GM12878 (cell line): ENCODE measurements at regions not wholly inside any gene's neighbourhood (a gene's known extent, or its start where the extent isn't known, plus 50 kb on each side); places are given as distances from the start of the nearest gene placed in this dataset.

Source experiments
- ATAC-seq: fragments of 200-7000 bp; cut with Tn5 transposase; 3 replicates; pipeline ENCODE4 v1.9.1; 2020; ENCODE audit warnings: mild to moderate bottlenecking, moderate library complexity
- BruUV-seq: library from RNA; stranded (reverse); fragments of 400-500 nt; replicated peaks from 2 replicates; lab custom pipeline; 2021; lab: Mats Ljungman, UMichigan
- CTCF ChIA-PET: fragments of 300-600 bp; sonication (Branson Sonifier 250); formaldehyde crosslinking; extraction: SDS; loops from one replicate; lab custom pipeline; 2021; ENCODE audit warnings: inconsistent platforms; lab: Yijun Ruan, JAX
- POLR2A ChIA-PET: fragments of 350-600 bp; formaldehyde crosslinking; extraction: SDS; loops from one replicate; lab custom pipeline; 2021; ENCODE audit warnings: inconsistent platforms; lab: Charles Lee
- RAD21 ChIA-PET: fragments of 300-600 bp; sonication (Branson Sonifier 250); formaldehyde crosslinking; loops from one replicate; lab custom pipeline; 2023; ENCODE audit warnings: antibody characterized with exemption; ENCODE audit not compliant: unreplicated experiment; lab: Charles Lee
- SMC1A ChIA-PET: fragments of 300-600 bp; sonication (Branson Sonifier 250); formaldehyde crosslinking; loops from one replicate; lab custom pipeline; 2023; ENCODE audit not compliant: unreplicated experiment, uncharacterized antibody; lab: Charles Lee
- DNase-seq: peaks from one replicate; pipeline ENCODE4 v3.0.0-alpha.2; 2011; ENCODE audit warnings: low read depth, low spot score
- FAIRE-seq: peaks from 3 replicates; lab custom pipeline; 2011; peaks lifted over from hg19 to GRCh38; lab: Jason Lieb, UNC
- H2AFZ ChIP-seq: 2 replicates; pipeline ENCODE4 v1.6.0; 2011; ENCODE audit warnings: low read depth, low read length, control low read depth; ENCODE audit not compliant: control insufficient read depth
- H3K27ac ChIP-seq: 2 replicates; pipeline ENCODE4 v1.5.1; 2011; ENCODE audit warnings: control low read depth; ENCODE audit not compliant: control insufficient read depth, insufficient read depth
- H3K27me3 ChIP-seq, 2 experiments: replicated peaks in 1 of 2; 2 replicates each; pipeline versions ENCODE4 v1.6.0 to v1.6.1; 2011; ENCODE audit warnings: low read length in 1 of 2; ENCODE audit not compliant: control insufficient read depth in 2 of 2, insufficient read depth in 2 of 2
- H3K36me3 ChIP-seq, 2 experiments: 2 replicates each; pipeline ENCODE4 v1.5.1; 2011; ENCODE audit warnings: low read length in 1 of 2; ENCODE audit not compliant: control insufficient read depth in 2 of 2, insufficient read depth in 2 of 2
- H3K4me1 ChIP-seq: 2 replicates; pipeline ENCODE4 v1.6.1; 2011; ENCODE audit warnings: mild to moderate bottlenecking, low read length, moderate library complexity, mixed read lengths; ENCODE audit not compliant: control insufficient read depth, insufficient read depth
- H3K4me2 ChIP-seq: 2 replicates; pipeline ENCODE4 v1.6.0; 2011; ENCODE audit warnings: control low read depth; ENCODE audit not compliant: control insufficient read depth, insufficient read depth
- H3K4me3 ChIP-seq: fragments of 200-600 bp; sonication (generic); 2 replicates; pipeline ENCODE4 v1.5.1; 2016
- H3K79me2 ChIP-seq: 2 replicates; pipeline ENCODE4 v1.6.0; 2011; ENCODE audit warnings: low read length; ENCODE audit not compliant: control insufficient read depth, insufficient read depth
- H3K9ac ChIP-seq: 2 replicates; pipeline ENCODE4 v1.8.0; 2011; ENCODE audit warnings: low read length, control low read depth, mixed read lengths; ENCODE audit not compliant: control insufficient read depth, insufficient read depth
- H3K9me3 ChIP-seq: replicated peaks from 3 replicates; pipeline ENCODE4 v1.5.1; 2011; ENCODE audit warnings: mild to moderate bottlenecking, low read length; ENCODE audit not compliant: control insufficient read depth, insufficient read depth
- H4K20me1 ChIP-seq: 2 replicates; pipeline ENCODE4 v1.6.0; 2011; ENCODE audit not compliant: control insufficient read depth, insufficient read depth
- ASH2L ChIP-seq: fragments of 300-600, 200-600 bp; sonication (generic); IDR thresholded peaks from 2 replicates; pipeline ENCODE4 v1.6.1; 2017; ENCODE audit warnings: low read depth, mild to moderate bottlenecking, borderline replicate concordance
- CTCF ChIP-seq, 3 experiments: IDR thresholded peaks in 2 of 3; conservative IDR thresholded peaks in 1 of 3; 2 replicates each; pipeline ENCODE4 v1.5.1; 2011; ENCODE audit warnings: low read depth in 3 of 3, low read length in 3 of 3, mild to moderate bottlenecking in 3 of 3, control low read depth in 2 of 3, moderate library complexity in 2 of 3, inconsistent platforms in 1 of 3, mixed read lengths in 1 of 3; ENCODE audit not compliant: control insufficient read depth in 2 of 3, insufficient read depth in 1 of 3; ENCODE audit errors: extremely low read depth in 1 of 3
- EGR1 ChIP-seq, 2 experiments: IDR thresholded peaks; 1 replicate in 1 of 2; 2 replicates in 1 of 2; pipeline ENCODE4 v1.6.1; 2011 to 2012; ENCODE audit warnings: low read depth in 2 of 2, low read length in 2 of 2, borderline replicate concordance in 1 of 2, mild to moderate bottlenecking in 1 of 2, moderate library complexity in 1 of 2
- IKZF1 ChIP-seq: fragments of 450-650 bp; conservative IDR thresholded peaks from 2 replicates; pipeline ENCODE4 v1.6.1; 2017; ENCODE audit warnings: antibody characterized with exemption, mild to moderate bottlenecking
- KAT2A ChIP-seq: conservative IDR thresholded peaks from 2 replicates; pipeline ENCODE4 v1.6.1; 2011; ENCODE audit warnings: low read depth, low read length; ENCODE audit not compliant: control insufficient read depth
- NFXL1 ChIP-seq: fragments of 450-650 bp; IDR thresholded peaks from 2 replicates; pipeline ENCODE4 v1.6.1; 2017; ENCODE audit warnings: antibody characterized with exemption, mild to moderate bottlenecking, borderline replicate concordance
- PBX3 ChIP-seq: IDR thresholded peaks from 2 replicates; pipeline ENCODE4 v1.6.1; 2011; ENCODE audit warnings: mild to moderate bottlenecking, low read depth, low read length, moderate library complexity; ENCODE audit not compliant: insufficient replicate concordance
- POLR2A ChIP-seq: IDR thresholded peaks from 2 replicates; pipeline ENCODE4 v1.6.1; 2011; ENCODE audit warnings: low read depth, mild to moderate bottlenecking, low read length
- POU2F2 ChIP-seq: IDR thresholded peaks from 3 replicates; pipeline ENCODE4 v1.6.1; 2011; ENCODE audit warnings: low read depth, mild to moderate bottlenecking, low read length, borderline replicate concordance
- RAD21 ChIP-seq: IDR thresholded peaks from 2 replicates; pipeline ENCODE4 v1.6.1; 2011; ENCODE audit warnings: mild to moderate bottlenecking, low read depth, low read length, moderate library complexity; ENCODE audit not compliant: insufficient read depth
- SIN3A ChIP-seq: IDR thresholded peaks from 2 replicates; pipeline ENCODE4 v1.6.1; 2012; ENCODE audit warnings: low read depth, low read length, improper control_type of control experiment
- SIX5 ChIP-seq: IDR thresholded peaks from 2 replicates; pipeline ENCODE4 v1.6.1; 2011; ENCODE audit warnings: mild to moderate bottlenecking, low read depth, low read length, moderate library complexity; ENCODE audit not compliant: severe bottlenecking
- SP1 ChIP-seq: IDR thresholded peaks from one replicate; pipeline ENCODE4 v1.6.1; 2011; ENCODE audit warnings: low read depth, low read length
- ZBTB11 ChIP-seq: fragments of 450-650 bp; formaldehyde crosslinking; IDR thresholded peaks from 2 replicates; pipeline ENCODE4 v1.5.0; 2022; ENCODE audit warnings: mild to moderate bottlenecking, missing genetic modification characterization
- ZNF217 ChIP-seq: fragments of 450-650 bp; IDR thresholded peaks from 2 replicates; pipeline ENCODE4 v1.6.1; 2017; ENCODE audit warnings: antibody characterized with exemption, mild to moderate bottlenecking
- ZSCAN29 ChIP-seq: fragments of 450-650 bp; IDR thresholded peaks from 2 replicates; pipeline ENCODE4 v1.6.1; 2017; ENCODE audit warnings: mild to moderate bottlenecking, moderate library complexity
- WGBS: methylation state at CpG from one replicate; pipeline ENCODE4 v1.1.6; 2016; ENCODE audit warnings: low lambda C conversion rate; ENCODE audit not compliant: insufficient replicate concordance, insufficient coverage; ENCODE audit errors: missing lambda C conversion rate; 5-methylcytosine and 5-hydroxymethylcytosine counted together
- in situ Hi-C: fragments of 300-500 bp; cut with MboI; formaldehyde crosslinking; loops from 9 replicates; pipeline ENCODE4 v1.14.3; 2018; ENCODE audit warnings: mixed read lengths
- intact Hi-C: fragments of 100-400 bp; cut with micrococcal nuclease; formaldehyde crosslinking; loops from one replicate; pipeline ENCODE4 v1.14.2; 2022; ENCODE audit not compliant: unreplicated experiment

GRCh38 chr4:134934036-134934808 lies 732.6 kb upstream of the PABPC4L start:
- ChIA-PET RAD21 (no interaction called here), POLR2A (no interaction called here), CTCF (interaction anchor here (1.4 kb wide), 1 partner anchor 464 kb away, joined by 3 read pairs; no protein-coding TSS in a partner anchor), SMC1A (no interaction called here)
- no peaks in the 10 kb centered on the region for H3K9me3 ChIP-seq
- no peak overlapping the region for H2AFZ ChIP-seq
- ATAC-seq (no peak), FAIRE-seq (no peak), DNase-seq (no peak)
- no peak overlapping the region for H3K4me2 ChIP-seq
- TF ChIP-seq CTCF (IDR thresholded peaks at IDR 0.05 in 2 of 3, conservative IDR thresholded peaks at IDR 0.05 in 1 of 3; ENCODE audit: control insufficient read depth in 2 of 3, extremely low read depth in 1 of 3, insufficient read depth in 1 of 3, low read depth in 3 of 3, low read length in 3 of 3) (no peak), ZBTB11 (CRISPR knock-in tag) (no peak), RAD21 (no peak), IKZF1 (no peak), POLR2A (no peak), ASH2L (no peak), PBX3 (no peak), EGR1 (IDR thresholded peaks at IDR 0.05; ENCODE audit: borderline replicate concordance in 1 of 2, low read depth in 2 of 2, low read length in 2 of 2) (no peak), NFXL1 (no peak), SP1 (no peak), ZSCAN29 (no peak), SIX5 (no peak), KAT2A (no peak), ZNF217 (no peak), POU2F2 (no peak), SIN3A (no peak)
- H3K4me1 ChIP-seq, result no peaks in the 10 kb centered on the region
- H4K20me1 ChIP-seq, result no peaks in the 10 kb centered on the region
- no peak overlapping the region for H3K4me3 ChIP-seq
- WGBS, result 68% methylated on average over 10 of the region's 10 CpGs
- no peaks in the 10 kb centered on the region for H3K36me3 ChIP-seq
- H3K79me2 ChIP-seq, result no peaks in the 10 kb centered on the region
- H3K27me3 ChIP-seq, result no peaks in the 10 kb centered on the region
- intact Hi-C loops, result no loop called here
- H3K9ac ChIP-seq, result no peak overlapping the region
- BruUV-seq, result no TSS peak
- in situ Hi-C loops, result loop anchor here (25.0 kb wide), 1 partner anchor 1797 kb away; the partner anchor contains the start of gene PCDH10
- no peak overlapping the region for H3K27ac ChIP-seq
